Ovary (tissue), 7 donors: ENCODE measurements at regions not wholly inside any gene's neighbourhood (a gene's known extent, or its start where the extent isn't known, plus 50 kb on each side); places are given as distances from the start of the nearest gene placed in this dataset.
A peak's percentile ranks its signal among the peaks of the same experiment; 100 is the strongest.

Experiments used
- DNase-seq, 5 donors: peaks; one replicate each; pipeline ENCODE4 v3.0.0-alpha.2; 2019 to 2020
- H3K27ac ChIP-seq, 2 donors: fragments of 200-600 bp; one replicate each; pipeline versions ENCODE4 v1.5.1 to v1.8.0; 2019 to 2022
- H3K27me3 ChIP-seq: fragments of 200-600 bp; one replicate; pipeline ENCODE4 v1.8.0; 2022
- H3K36me3 ChIP-seq: fragments of 200-600 bp; sonication (generic); one replicate; pipeline ENCODE4 v1.5.1; 2019
- H3K4me1 ChIP-seq: one replicate; pipeline ENCODE4 v1.8.1; 2013; ENCODE audit warnings: mild to moderate bottlenecking, moderate library complexity; ENCODE audit not compliant: insufficient read depth
- H3K4me3 ChIP-seq: fragments of 200-600 bp; sonication (generic); one replicate; pipeline ENCODE4 v1.5.1; 2017
- H3K9me3 ChIP-seq, 2 donors: fragments of 200-600 bp in 1 of 2; sonication (generic) in 1 of 2; one replicate each; pipeline versions ENCODE4 v1.5.1 to v1.8.1; 2013 to 2019; ENCODE audit warnings: mild to moderate bottlenecking in 1 of 2, moderate library complexity in 1 of 2
- EP300 ChIP-seq: sonication (generic); formaldehyde crosslinking; IDR thresholded peaks from one replicate; pipeline ENCODE4 v1.6.1; 2017; ENCODE audit warnings: antibody characterized with exemption
- POLR2A ChIP-seq: fragments of 450-650 bp; IDR thresholded peaks from one replicate; pipeline ENCODE4 v1.6.1; 2017; ENCODE audit warnings: antibody characterized with exemption, mild to moderate bottlenecking, moderate library complexity
- WGBS, 3 donors: extraction: QIAGEN DNeasy Blood & Tissue Kit in 1 of 3; methylation state at CpG; one replicate each; pipeline versions ENCODE4 v1.1.5 to v1.1.7; 2013 to 2017; 5-methylcytosine and 5-hydroxymethylcytosine counted together
- intact Hi-C, 4 donors: fragments of 100-400 bp; cut with DNase I; formaldehyde crosslinking; loops; one replicate each; pipeline versions ENCODE4 v1.11.0 to v1.15.1; 2022 to 2023
- TF ChIP-seq, protein P1 (sequence below), 3 donors: fragments of 450-650 bp in 2 of 3; fragments of 200-600 bp in 1 of 3; IDR thresholded peaks; one replicate each; pipeline versions ENCODE4 v1.5.1 to v1.8.0; 2016 to 2022; ENCODE audit warnings: antibody characterized with exemption in 3 of 3, mild to moderate bottlenecking in 1 of 3
- donor health status: DM: no; HTN: no; CAD: no; lungs with moderate emphysema.
- donor health status: DM: no; HTN: no; CAD: no.
- donor health status: Bipolar disorder and iron deficiency.
- donor health status: DM: no; HTN: no; CAD: no.
- donor health status: DM: yes; HTN: yes; CAD: no.

DNA sequence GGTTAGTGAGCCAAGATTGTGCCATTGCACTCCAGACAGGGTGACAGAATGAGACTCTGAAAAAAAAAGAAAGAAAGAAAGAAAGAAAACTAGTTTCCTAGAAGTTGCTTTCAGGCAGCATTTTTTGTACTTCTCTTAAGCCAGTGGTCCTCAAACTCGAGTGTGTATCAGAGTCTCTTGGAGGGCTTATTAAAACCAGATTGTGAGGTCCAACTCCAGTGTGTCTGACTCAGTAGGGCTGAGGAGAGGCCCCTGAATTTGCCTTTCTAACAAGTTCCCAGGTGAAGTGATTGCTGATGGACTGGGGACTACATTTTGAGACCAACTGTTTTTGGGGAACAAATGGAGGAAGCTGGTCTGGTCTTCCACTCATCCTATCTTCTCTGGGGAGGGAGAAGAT is 57.5 kb upstream of the VSTM5 start:
- Histone ChIP-seq H3K27me3 (no peaks in the 10 kb centered on the region), H3K4me1 (no peaks in the 10 kb centered on the region), H3K36me3 (no peaks in the 10 kb centered on the region), H3K4me3 (no peak overlapping the region), H3K9me3 (no peaks in the 10 kb centered on the region), H3K27ac (no peak overlapping the region)
- no peak for TF ChIP-seq POLR2A
- TF ChIP-seq, protein P1, sequence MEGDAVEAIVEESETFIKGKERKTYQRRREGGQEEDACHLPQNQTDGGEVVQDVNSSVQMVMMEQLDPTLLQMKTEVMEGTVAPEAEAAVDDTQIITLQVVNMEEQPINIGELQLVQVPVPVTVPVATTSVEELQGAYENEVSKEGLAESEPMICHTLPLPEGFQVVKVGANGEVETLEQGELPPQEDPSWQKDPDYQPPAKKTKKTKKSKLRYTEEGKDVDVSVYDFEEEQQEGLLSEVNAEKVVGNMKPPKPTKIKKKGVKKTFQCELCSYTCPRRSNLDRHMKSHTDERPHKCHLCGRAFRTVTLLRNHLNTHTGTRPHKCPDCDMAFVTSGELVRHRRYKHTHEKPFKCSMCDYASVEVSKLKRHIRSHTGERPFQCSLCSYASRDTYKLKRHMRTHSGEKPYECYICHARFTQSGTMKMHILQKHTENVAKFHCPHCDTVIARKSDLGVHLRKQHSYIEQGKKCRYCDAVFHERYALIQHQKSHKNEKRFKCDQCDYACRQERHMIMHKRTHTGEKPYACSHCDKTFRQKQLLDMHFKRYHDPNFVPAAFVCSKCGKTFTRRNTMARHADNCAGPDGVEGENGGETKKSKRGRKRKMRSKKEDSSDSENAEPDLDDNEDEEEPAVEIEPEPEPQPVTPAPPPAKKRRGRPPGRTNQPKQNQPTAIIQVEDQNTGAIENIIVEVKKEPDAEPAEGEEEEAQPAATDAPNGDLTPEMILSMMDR (IDR thresholded peaks at IDR 0.05), result no peak
- no peak for TF ChIP-seq EP300
- intact Hi-C loops, result no loop called here
- no peak for DNase-seq
- WGBS, 3 donors, result 54 to 71% (median 63%) methylated on average over 1 of the region's 1 CpG

DNA sequence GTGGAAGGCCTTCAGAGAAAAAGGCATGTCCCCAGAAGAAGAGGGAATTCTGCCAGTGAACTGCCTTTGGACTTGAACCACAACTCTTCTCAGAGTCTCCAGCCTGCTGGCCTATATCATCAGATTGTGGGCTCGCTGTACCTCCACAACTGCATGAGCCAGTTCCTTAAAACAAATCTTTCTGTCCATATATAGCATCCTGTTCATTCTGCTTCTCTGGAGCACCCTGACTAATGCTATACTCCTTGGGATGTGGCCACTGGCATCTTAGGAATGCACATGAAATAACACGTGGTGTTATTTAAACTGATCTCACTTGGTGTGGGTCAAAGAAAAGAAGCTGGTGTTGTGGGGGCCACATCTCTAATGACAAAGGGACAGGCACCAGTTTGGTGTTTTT is 58.3 kb upstream of the VSTM5 start:
- Histone ChIP-seq H3K4me1 (no peaks in the 10 kb centered on the region), H3K27me3 (no peaks in the 10 kb centered on the region), H3K4me3 (no peak overlapping the region), H3K9me3 (no peaks in the 10 kb centered on the region), H3K36me3 (no peaks in the 10 kb centered on the region), H3K27ac (no peak overlapping the region)
- intact Hi-C loops, result no loop called here
- no peak for DNase-seq
- TF ChIP-seq EP300 (no peak), POLR2A (no peak)
- TF ChIP-seq, protein P1 (IDR thresholded peaks at IDR 0.05), result no peak
- 20 to 26% (median 24%) methylated on average over 2 of the region's 2 CpGs for WGBS, 3 donors

DNA sequence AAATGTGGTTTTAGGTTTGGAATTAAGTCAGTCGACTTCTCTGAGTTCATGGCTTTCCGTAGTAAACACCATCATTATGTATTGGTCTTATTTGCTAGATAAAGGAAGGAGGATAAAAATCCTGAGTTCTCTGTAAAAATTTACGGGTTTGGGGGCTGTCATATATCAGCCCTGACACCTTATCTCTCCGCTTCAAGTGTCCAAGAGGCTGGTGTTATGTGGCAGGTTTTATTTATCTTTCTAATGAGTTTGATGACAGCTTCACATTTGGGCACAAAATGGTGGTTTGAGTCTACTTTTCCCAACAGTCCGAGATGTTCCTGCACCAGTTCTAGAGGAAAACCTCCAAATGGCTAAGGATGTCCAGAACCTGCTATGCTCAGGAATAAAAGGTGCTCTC is 67.3 kb upstream of the VSTM5 start:
- H3K27me3 ChIP-seq, result no peaks in the 10 kb centered on the region
- TF ChIP-seq POLR2A (no peak), EP300 (no peak)
- TF ChIP-seq, protein P1 (IDR thresholded peaks at IDR 0.05), result no peak
- H3K27ac ChIP-seq, result no peak overlapping the region
- no peaks in the 10 kb centered on the region for H3K9me3 ChIP-seq
- intact Hi-C loops, result loop anchor here in 1 of 4 donors (10.0 kb wide), 1 partner anchor 247 kb away; no protein-coding TSS in a partner anchor
- no peaks in the 10 kb centered on the region for H3K36me3 ChIP-seq
- WGBS, 3 donors, result 55 to 65% (median 61%) methylated on average over 5 of the region's 5 CpGs
- H3K4me3 ChIP-seq, result no peak overlapping the region
- H3K4me1 ChIP-seq, result no peaks in the 10 kb centered on the region
- no peak for DNase-seq

DNA sequence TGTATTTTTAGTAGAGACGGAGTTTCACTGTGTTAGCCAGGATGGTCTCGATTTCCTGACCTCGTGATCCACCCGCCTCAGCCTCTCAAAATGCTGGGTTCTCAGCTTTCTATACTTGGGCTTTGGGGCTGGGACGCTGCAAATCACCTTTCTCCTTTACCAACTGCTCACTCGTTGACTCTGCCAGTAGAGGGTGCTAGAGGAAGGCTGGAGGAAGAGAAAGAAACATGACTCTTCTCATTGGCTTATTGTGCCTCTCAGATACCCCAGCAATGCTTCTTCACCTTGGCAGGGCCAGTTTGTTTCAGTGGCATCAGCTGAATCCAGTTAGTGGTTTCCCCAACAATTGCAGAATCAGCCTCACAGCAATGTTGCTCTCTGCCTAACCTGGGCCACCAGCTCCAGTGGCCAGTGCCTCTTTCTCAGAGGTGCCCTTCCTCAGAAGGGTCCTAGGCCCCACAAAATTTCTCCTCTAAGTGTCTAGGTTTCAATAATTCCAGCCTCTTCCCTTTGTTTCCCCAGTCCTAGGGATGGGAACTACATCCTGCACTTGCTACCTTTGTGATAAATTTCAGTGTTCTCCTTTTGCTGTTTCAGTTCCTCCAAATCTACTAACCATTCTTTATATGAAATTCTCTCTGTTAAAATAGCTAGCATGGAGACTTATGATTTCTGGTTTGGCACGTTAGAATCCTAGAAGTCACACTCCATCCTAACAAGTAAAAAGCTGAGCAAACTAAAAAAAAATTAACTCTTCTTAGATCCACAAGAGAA is 71.5 kb upstream of the VSTM5 start:
- WGBS, 3 donors, result 21 to 53% (median 47%) methylated on average over 7 of the region's 7 CpGs
- no peak overlapping the region for H3K4me3 ChIP-seq
- intact Hi-C loops, result no loop called here
- no peaks in the 10 kb centered on the region for H3K27me3 ChIP-seq
- no peak overlapping the region for H3K27ac ChIP-seq
- no peak for TF ChIP-seq EP300
- TF ChIP-seq, protein P1 (IDR thresholded peaks at IDR 0.05), result peak in 1 of 3 donors; percentile 6
- no peaks in the 10 kb centered on the region for H3K36me3 ChIP-seq
- no peak for DNase-seq
- no peaks in the 10 kb centered on the region for H3K9me3 ChIP-seq
- H3K4me1 ChIP-seq, result no peaks in the 10 kb centered on the region
